Osteoblast (primary cell): ENCODE measurements at regions not wholly inside any gene's neighbourhood (a gene's known extent, or its start where the extent isn't known, plus 50 kb on each side); places are given as distances from the start of the nearest gene placed in this dataset.

ENCODE experiments used
- DNase-seq: peaks from one replicate; pipeline ENCODE4 v3.0.0; 2011; ENCODE audit warnings: low spot score, mixed read lengths; ENCODE audit not compliant: insufficient read length; ENCODE audit errors: missing footprints
- H2AFZ ChIP-seq: 2 replicates; pipeline ENCODE4 v1.6.0; 2011; ENCODE audit warnings: mild to moderate bottlenecking, low read length
- H3K27ac ChIP-seq: 2 replicates; pipeline ENCODE4 v1.5.1; 2011; ENCODE audit warnings: mild to moderate bottlenecking, low read depth, low read length, moderate library complexity
- H3K27me3 ChIP-seq: 2 replicates; pipeline ENCODE4 v1.6.0; 2012; ENCODE audit warnings: mild to moderate bottlenecking, control low read depth, inconsistent platforms, low read length, moderate library complexity; ENCODE audit not compliant: insufficient read depth
- H3K36me3 ChIP-seq: 2 replicates; pipeline ENCODE4 v1.5.1; 2011; ENCODE audit warnings: mild to moderate bottlenecking, low read length, control low read depth, moderate library complexity; ENCODE audit not compliant: insufficient read depth
- H3K4me1 ChIP-seq: 2 replicates; pipeline ENCODE4 v1.5.1; 2011; ENCODE audit warnings: mild to moderate bottlenecking, low read length, control low read depth, moderate library complexity; ENCODE audit not compliant: insufficient read depth
- H3K4me2 ChIP-seq: 2 replicates; pipeline ENCODE4 v1.6.0; 2011; ENCODE audit warnings: mild to moderate bottlenecking, low read length; ENCODE audit not compliant: insufficient read depth
- H3K4me3 ChIP-seq: fragments of 200-600 bp; sonication (generic); 3 replicates; pipeline ENCODE4 v1.5.1; 2012; ENCODE audit warnings: mild to moderate bottlenecking, low read length, inconsistent platforms; ENCODE audit not compliant: insufficient read depth
- H3K79me2 ChIP-seq: 2 replicates; pipeline ENCODE4 v1.6.0; 2012; ENCODE audit warnings: mild to moderate bottlenecking, low read length, control low read depth, inconsistent platforms; ENCODE audit not compliant: insufficient read depth
- H3K9me3 ChIP-seq: 2 replicates; pipeline ENCODE4 v1.5.1; 2011; ENCODE audit warnings: low read depth, low read length, control low read depth
- H4K20me1 ChIP-seq: 2 replicates; pipeline ENCODE4 v1.6.0; 2012; ENCODE audit warnings: mild to moderate bottlenecking, low read length, control low read depth; ENCODE audit not compliant: insufficient read depth
- CTCF ChIP-seq: IDR thresholded peaks from 2 replicates; pipeline ENCODE4 v1.5.1; 2011; ENCODE audit warnings: mild to moderate bottlenecking, low read depth, low read length, moderate library complexity; ENCODE audit errors: extremely low read depth

DNA sequence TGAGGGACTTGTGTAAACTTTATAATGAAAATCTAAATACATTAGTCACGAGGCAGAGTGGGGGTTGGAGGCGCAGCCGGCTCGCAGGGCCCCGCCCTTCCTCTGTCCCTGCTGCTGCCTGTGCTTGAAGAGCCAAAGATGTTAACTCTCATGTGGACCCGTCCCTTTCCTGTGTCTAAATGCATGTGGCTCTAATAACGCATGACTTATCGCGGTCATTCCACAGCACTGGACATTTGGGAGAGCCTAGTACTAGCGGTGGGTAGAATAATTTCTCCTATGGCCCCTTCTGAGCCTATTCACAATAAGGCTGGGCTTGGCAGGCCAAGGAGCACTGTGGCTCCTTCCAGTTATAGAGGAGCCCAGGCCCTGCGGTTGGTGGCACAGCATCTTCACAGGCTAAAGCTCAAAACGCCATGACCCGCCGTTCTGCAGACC is 82.3 kb upstream of the SIMC1 start:
- no peak for TF ChIP-seq CTCF
- no peak overlapping the region for H3K4me2 ChIP-seq

GRCh38 chr5:176157656-176158055 is 80.6 kb upstream of the SIMC1 start:
- Histone ChIP-seq H4K20me1 (no peaks in the 10 kb centered on the region), H2AFZ (no peak overlapping the region), H3K4me1 (peaks cover 17% of the 10 kb centered on the region), H3K4me2 (peak overlapping the region; percentile 55), H3K79me2 (no peaks in the 10 kb centered on the region), H3K9me3 (no peaks in the 10 kb centered on the region), H3K4me3 (no peak overlapping the region), H3K27me3 (peaks cover 3% of the 10 kb centered on the region), H3K27ac (no peak overlapping the region), H3K36me3 (no peaks in the 10 kb centered on the region)
- DNase-seq = no peak
- TF ChIP-seq CTCF = no peak

More for the DNA sequence above, 82.3 kb upstream of the SIMC1 start:
- H3K4me3 ChIP-seq = no peak overlapping the region
- no peak for DNase-seq
- peaks cover 26% of the 10 kb centered on the region for H3K4me1 ChIP-seq
- no peaks in the 10 kb centered on the region for H3K9me3 ChIP-seq
- no peaks in the 10 kb centered on the region for H4K20me1 ChIP-seq
- no peaks in the 10 kb centered on the region for H3K36me3 ChIP-seq
- no peak overlapping the region for H3K27ac ChIP-seq
- no peak overlapping the region for H2AFZ ChIP-seq
- no peaks in the 10 kb centered on the region for H3K79me2 ChIP-seq
- H3K27me3 ChIP-seq = peaks cover 3% of the 10 kb centered on the region

GRCh38 chr5:176161431-176161830 is 76.8 kb upstream of the SIMC1 start:
- Histone ChIP-seq H4K20me1 (no peaks in the 10 kb centered on the region), H3K4me2 (no peak overlapping the region), H2AFZ (no peak overlapping the region), H3K36me3 (no peaks in the 10 kb centered on the region), H3K4me1 (peaks cover 10% of the 10 kb centered on the region), H3K9me3 (no peaks in the 10 kb centered on the region), H3K79me2 (no peaks in the 10 kb centered on the region), H3K4me3 (no peak overlapping the region), H3K27ac (no peak overlapping the region), H3K27me3 (peaks cover 6% of the 10 kb centered on the region)
- TF ChIP-seq CTCF = no peak
- no peak for DNase-seq

DNA sequence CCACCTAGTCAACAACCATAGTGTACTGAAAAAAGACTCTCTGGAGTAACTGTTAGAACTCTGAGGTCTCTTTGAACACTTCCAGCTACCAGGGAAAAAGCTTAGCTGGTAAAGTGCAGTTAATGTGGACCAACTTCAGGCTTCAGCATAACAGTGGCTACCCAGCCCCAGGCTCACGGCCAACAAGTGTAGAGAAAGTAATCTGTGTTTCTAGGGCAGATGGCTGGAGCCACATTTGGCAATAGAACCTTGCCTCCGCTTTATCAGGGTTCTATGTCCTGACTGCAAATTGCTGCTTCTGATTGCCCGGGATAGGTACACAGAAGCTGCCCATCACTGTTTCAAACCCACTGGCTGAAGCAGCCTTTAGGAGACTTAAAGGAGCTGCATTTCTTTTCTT is 76.0 kb upstream of the SIMC1 start:
- no peak for DNase-seq
- Histone ChIP-seq H3K9me3 (no peaks in the 10 kb centered on the region), H3K27me3 (peaks cover 6% of the 10 kb centered on the region), H3K79me2 (no peaks in the 10 kb centered on the region), H4K20me1 (no peaks in the 10 kb centered on the region), H3K27ac (no peak overlapping the region), H3K4me2 (no peak overlapping the region), H3K4me3 (no peak overlapping the region), H2AFZ (no peak overlapping the region), H3K4me1 (peaks cover 10% of the 10 kb centered on the region), H3K36me3 (no peaks in the 10 kb centered on the region)
- TF ChIP-seq CTCF = no peak
